ENCODE measurements at regions not wholly inside any gene's neighbourhood (a gene's known extent, or its start where the extent isn't known, plus 50 kb on each side); places are given as distances from the start of the nearest gene placed in this dataset.

DNA sequence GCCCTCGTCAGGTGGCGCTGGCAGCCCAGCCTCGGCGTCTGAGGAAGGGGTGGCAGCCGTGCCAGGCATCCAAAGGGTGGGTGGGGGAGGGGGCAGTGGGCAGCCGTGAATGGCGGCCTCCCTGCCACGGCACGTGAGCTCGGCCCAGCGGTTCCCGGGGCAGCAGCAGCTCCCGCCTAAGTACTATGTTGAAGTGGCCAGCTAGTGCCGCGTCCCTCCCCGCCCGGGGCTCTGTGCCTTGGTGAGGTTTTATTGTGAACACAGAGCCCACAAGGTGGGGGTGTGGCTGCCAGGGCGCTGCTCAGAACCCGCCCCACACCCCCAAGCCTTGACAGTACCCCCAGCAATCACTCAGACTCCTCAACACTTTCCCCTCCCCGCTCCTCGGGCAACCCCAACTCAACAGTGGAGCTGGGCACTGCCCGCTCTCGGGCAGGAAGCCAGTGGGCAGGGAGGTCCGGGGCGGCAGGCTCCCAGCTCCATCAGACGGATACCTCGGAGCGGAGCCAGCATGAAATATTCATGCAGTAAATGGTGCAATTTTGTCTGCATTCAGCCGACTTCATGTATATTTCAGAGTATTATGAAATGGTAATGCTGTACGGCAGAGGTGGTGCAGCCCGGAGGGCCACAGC is 80.4 kb downstream of the ENGASE start:
- no peaks in the 10 kb centered on the region for H3K36me3 ChIP-seq (ENCODE audit: control insufficient read depth in 1 of 2, insufficient read depth in 2 of 2, low read length in 2 of 2)
- intact Hi-C loops (cut with micrococcal nuclease): no loop called here
- H3K4me2 ChIP-seq (ENCODE audit: low read length): no peak overlapping the region
- no peak overlapping the region for H2AFZ ChIP-seq (ENCODE audit: low read depth, low read length, poor library complexity, severe bottlenecking)
- H3K79me2 ChIP-seq (ENCODE audit: insufficient read depth, low read length): no peaks in the 10 kb centered on the region
- ChIA-PET POLR2A (no interaction called here), RAD21 (ENCODE audit: low non-redundant PET in 1 of 2, low total read pairs in 2 of 2, uncharacterized antibody in 2 of 2, unreplicated experiment in 2 of 2) (no interaction called here), CTCF (no interaction called here)
- DNase-seq (ENCODE audit: low read depth, low spot score) (no peak), ATAC-seq (no peak)
- H4K20me1 ChIP-seq (ENCODE audit: insufficient read depth): no peaks in the 10 kb centered on the region
- no peaks in the 10 kb centered on the region for H3K4me1 ChIP-seq (ENCODE audit: control insufficient read depth in 1 of 2, insufficient read depth in 2 of 2, low read length in 2 of 2)
- H3K4me3 ChIP-seq (replicated peaks in 1 of 2; ENCODE audit: low read depth in 1 of 2, low read length in 2 of 2): no peak overlapping the region
- peaks cover 17% of the 10 kb centered on the region for H3K27me3 ChIP-seq (ENCODE audit: insufficient read depth, low read length)
- no peak overlapping the region for H3K27ac ChIP-seq (ENCODE audit: low read depth, low read length)
- no peaks in the 10 kb centered on the region for H3K9me2 ChIP-seq (ENCODE audit: insufficient read depth)
- H3K9ac ChIP-seq (ENCODE audit: low read length): no peak overlapping the region
- TF ChIP-seq YY1 (IDR thresholded peaks at IDR 0.05; ENCODE audit: extremely low read depth, insufficient replicate concordance, low read depth, low read length) (no peak), ZFX (IDR thresholded peaks at IDR 0.05) (no peak), SP1 (IDR thresholded peaks at IDR 0.05; ENCODE audit: low read depth) (no peak), FOSL1 (IDR thresholded peaks at IDR 0.05; ENCODE audit: low read depth) (no peak), CTCF (IDR thresholded peaks at IDR 0.05 in 2 of 3, conservative IDR thresholded peaks at IDR 0.05 in 1 of 3; ENCODE audit: borderline replicate concordance in 1 of 3, insufficient read depth in 1 of 3, low read depth in 2 of 3, low read length in 2 of 3) (no peak), ELF1 (IDR thresholded peaks at IDR 0.05; ENCODE audit: borderline replicate concordance, low read depth) (no peak), EZH2 (IDR thresholded peaks at IDR 0.05) (no peak), SIN3A (IDR thresholded peaks at IDR 0.05; ENCODE audit: low read depth) (no peak)
- TF ChIP-seq, protein P1, sequence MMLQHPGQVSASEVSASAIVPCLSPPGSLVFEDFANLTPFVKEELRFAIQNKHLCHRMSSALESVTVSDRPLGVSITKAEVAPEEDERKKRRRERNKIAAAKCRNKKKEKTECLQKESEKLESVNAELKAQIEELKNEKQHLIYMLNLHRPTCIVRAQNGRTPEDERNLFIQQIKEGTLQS (IDR thresholded peaks at IDR 0.05): no peak
- TF ChIP-seq, protein P2, sequence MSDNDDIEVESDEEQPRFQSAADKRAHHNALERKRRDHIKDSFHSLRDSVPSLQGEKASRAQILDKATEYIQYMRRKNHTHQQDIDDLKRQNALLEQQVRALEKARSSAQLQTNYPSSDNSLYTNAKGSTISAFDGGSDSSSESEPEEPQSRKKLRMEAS (IDR thresholded peaks at IDR 0.05): no peak
- no TSS peak for BruUV-seq (replicated peaks)
- H3K9me3 ChIP-seq (ENCODE audit: control insufficient read depth in 1 of 2, insufficient read depth in 1 of 2, low read depth in 1 of 2, low read length in 2 of 2): no peaks in the 10 kb centered on the region
